ENCODE measurements at regions not wholly inside any gene's neighbourhood (a gene's known extent, or its start where the extent isn't known, plus 50 kb on each side); places are given as distances from the start of the nearest gene placed in this dataset.

GRCh38 chr3:72517336-72517735, 330.9 kb downstream of the SHQ1 start:
- no peak for TF ChIP-seq CTCF (IDR thresholded peaks at IDR 0.05; ENCODE audit: poor library complexity)
- no peak for TF ChIP-seq EZH2 (IDR thresholded peaks at IDR 0.05; ENCODE audit: borderline replicate concordance)
- TF ChIP-seq EZH2phosphoT487 (IDR thresholded peaks at IDR 0.05; ENCODE audit: low read depth, severe bottlenecking, unreplicated experiment): peak; percentile 28

Measured in hepatocyte (in vitro differentiated cells).